ENCODE measurements at regions not wholly inside any gene's neighbourhood (a gene's known extent, or its start where the extent isn't known, plus 50 kb on each side); places are given as distances from the start of the nearest gene placed in this dataset.

- DNase-seq (ENCODE audit: low read depth in 2 of 2) = no peak
Observed at GRCh38 chr18:22069916-22070315, 99.5 kb upstream of the GATA6 start.

- DNase-seq (ENCODE audit: low read depth in 2 of 2) = no peak
Observed at GRCh38 chr18:22073411-22073810, 96.0 kb upstream of the GATA6 start.

GRCh38 chr18:22074282-22075070 is 94.9 kb upstream of the GATA6 start:
- no peak for DNase-seq (ENCODE audit: low read depth in 2 of 2)

GRCh38 chr18:22080035-22080434 is 89.4 kb upstream of the GATA6 start:
- no peak for DNase-seq (ENCODE audit: low read depth in 2 of 2)

- DNase-seq (ENCODE audit: low read depth in 2 of 2) = no peak
Observed at GRCh38 chr18:22082408-22082807, 87.0 kb upstream of the GATA6 start.

GRCh38 chr18:22084547-22084946 is 84.8 kb upstream of the GATA6 start:
- no peak for DNase-seq (ENCODE audit: low read depth in 2 of 2)

GRCh38 chr18:22086973-22087372 is 82.4 kb upstream of the GATA6 start:
- no peak for DNase-seq (ENCODE audit: low read depth in 2 of 2)

- no peak for DNase-seq (ENCODE audit: low read depth in 2 of 2)
Observed at GRCh38 chr18:22088029-22088428, 81.4 kb upstream of the GATA6 start.

- DNase-seq (ENCODE audit: low read depth in 2 of 2) = no peak
Observed at GRCh38 chr18:22088996-22089640, 80.3 kb upstream of the GATA6 start.

GRCh38 chr18:22091341-22091740 is 78.0 kb upstream of the GATA6 start:
- no peak for DNase-seq (ENCODE audit: low read depth in 2 of 2)

GRCh38 chr18:22093731-22094357 is 75.5 kb upstream of the GATA6 start:
- no peak for DNase-seq (ENCODE audit: low read depth in 2 of 2)

- no peak for DNase-seq (ENCODE audit: low read depth in 2 of 2)
Observed at GRCh38 chr18:22094358-22094734, 75.0 kb upstream of the GATA6 start.

- DNase-seq (ENCODE audit: low read depth in 2 of 2) = no peak
Observed at GRCh38 chr18:22098563-22098989, 70.8 kb upstream of the GATA6 start.

GRCh38 chr18:22099925-22100324 is 69.5 kb upstream of the GATA6 start:
- no peak for DNase-seq (ENCODE audit: low read depth in 2 of 2)

GRCh38 chr18:22101731-22102130 is 67.7 kb upstream of the GATA6 start:
- no peak for DNase-seq (ENCODE audit: low read depth in 2 of 2)

GRCh38 chr18:22102953-22103646 is 66.3 kb upstream of the GATA6 start:
- peak in 1 of 2 donors; percentile 80 for DNase-seq (ENCODE audit: low read depth in 2 of 2)

- DNase-seq (ENCODE audit: low read depth in 2 of 2) = no peak
Observed at GRCh38 chr18:22103647-22104031, 65.8 kb upstream of the GATA6 start.

GRCh38 chr18:22106536-22107292 is 62.7 kb upstream of the GATA6 start:
- no peak for DNase-seq (ENCODE audit: low read depth in 2 of 2)

- peak; percentile 7 to 16 for DNase-seq (ENCODE audit: low read depth in 2 of 2)
Observed at GRCh38 chr18:22108674-22109073, 60.7 kb upstream of the GATA6 start.

- DNase-seq (ENCODE audit: low read depth in 2 of 2) = no peak
Observed at GRCh38 chr18:22109535-22109934, 59.9 kb upstream of the GATA6 start.

- DNase-seq (ENCODE audit: low read depth in 2 of 2) = no peak
Observed at GRCh38 chr18:22110461-22110924, 58.9 kb upstream of the GATA6 start.
